ENCODE measurements at regions not wholly inside any gene's neighbourhood (a gene's known extent, or its start where the extent isn't known, plus 50 kb on each side); places are given as distances from the start of the nearest gene placed in this dataset.

DNA sequence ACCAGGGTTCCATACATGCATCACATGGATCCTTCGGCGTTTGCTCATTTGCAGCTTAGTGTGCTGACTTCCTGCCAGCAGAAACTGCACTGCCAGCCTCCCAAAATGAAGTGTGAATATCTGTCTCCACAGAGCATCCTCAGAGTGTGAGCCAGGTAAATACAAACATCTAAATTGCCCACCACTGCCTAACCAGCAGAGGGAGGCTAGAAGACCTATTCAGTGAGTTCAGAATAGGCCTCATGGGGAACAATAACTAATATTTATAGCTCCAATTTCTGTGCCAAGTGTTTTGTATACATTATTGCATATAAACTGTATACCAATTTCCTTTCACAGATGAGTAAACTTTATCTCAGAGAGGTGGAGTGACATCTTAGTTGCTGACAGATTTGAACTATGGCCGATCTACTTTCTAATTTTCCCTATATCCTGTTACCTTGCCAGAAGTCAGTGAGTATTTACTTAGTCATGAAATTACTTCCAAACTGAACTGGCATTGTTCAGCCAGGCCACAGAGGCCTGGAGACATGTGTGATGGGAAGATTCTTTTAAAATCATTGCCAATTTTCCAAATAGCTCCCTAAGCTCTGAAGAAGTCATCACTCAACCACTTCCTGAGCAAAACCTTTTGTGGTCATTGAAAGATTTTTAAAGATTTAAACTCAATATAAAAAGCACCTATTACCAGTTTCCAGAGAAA lies 926.5 kb upstream of the GHITM start:
- no peak for FAIRE-seq
- TF ChIP-seq POLR2A (IDR thresholded peaks at IDR 0.05; ENCODE audit: low read depth, low read length), result no peak
- no peak for TF ChIP-seq POLR2AphosphoS5 (IDR thresholded peaks at IDR 0.05; ENCODE audit: low read depth, low read length)
- no peak for TF ChIP-seq TAF1 (IDR thresholded peaks at IDR 0.05; ENCODE audit: borderline replicate concordance, low read depth, low read length)
- no peak for DNase-seq (ENCODE audit: insufficient read length)

DNA sequence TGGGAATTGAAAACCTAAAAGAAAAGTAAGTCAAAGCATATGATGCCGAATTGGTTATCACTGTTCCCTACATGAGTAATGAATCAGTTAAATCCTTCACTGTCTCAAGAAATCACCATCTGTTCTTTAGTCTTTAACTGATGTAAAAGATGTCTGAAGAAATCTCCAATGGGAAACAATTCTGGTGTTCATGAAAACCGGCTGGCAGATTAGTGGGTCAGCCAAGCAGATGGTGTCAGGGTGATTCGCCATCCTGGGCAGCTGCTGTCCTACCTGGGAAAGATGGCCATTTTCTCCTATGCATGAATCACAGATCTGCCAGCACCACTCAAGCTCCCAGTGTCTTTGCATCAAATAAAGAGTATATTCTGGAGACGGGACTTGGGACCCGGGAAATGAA lies 925.2 kb upstream of the GHITM start:
- no peak for FAIRE-seq
- no peak for DNase-seq (ENCODE audit: insufficient read length)
- TF ChIP-seq POLR2A (IDR thresholded peaks at IDR 0.05; ENCODE audit: low read depth, low read length) (no peak), POLR2AphosphoS5 (IDR thresholded peaks at IDR 0.05; ENCODE audit: low read depth, low read length) (no peak), TAF1 (IDR thresholded peaks at IDR 0.05; ENCODE audit: borderline replicate concordance, low read depth, low read length) (no peak)

DNA sequence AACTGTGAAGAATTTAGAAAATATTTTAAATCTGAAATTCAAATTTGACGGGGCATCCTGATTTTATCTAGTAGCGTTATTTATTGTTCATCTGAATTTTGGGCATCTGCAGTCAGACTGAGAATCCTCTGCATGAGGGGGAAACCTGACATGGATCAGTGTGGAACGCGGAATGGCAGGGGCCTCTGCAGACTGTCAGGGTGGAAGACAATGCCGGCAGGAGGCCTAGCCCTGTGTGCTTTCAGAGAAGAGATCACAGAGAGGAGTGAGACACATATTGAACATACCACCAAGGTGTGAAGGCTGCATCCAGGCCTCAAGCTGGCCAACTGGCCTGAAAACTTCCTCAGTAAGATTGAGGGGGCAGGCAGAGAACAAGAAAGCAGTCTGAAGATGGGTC lies 921.1 kb upstream of the GHITM start:
- DNase-seq (ENCODE audit: insufficient read length) (no peak), FAIRE-seq (no peak)
- TF ChIP-seq TAF1 (IDR thresholded peaks at IDR 0.05; ENCODE audit: borderline replicate concordance, low read depth, low read length) (no peak), POLR2A (IDR thresholded peaks at IDR 0.05; ENCODE audit: low read depth, low read length) (no peak), POLR2AphosphoS5 (IDR thresholded peaks at IDR 0.05; ENCODE audit: low read depth, low read length) (no peak)

DNA sequence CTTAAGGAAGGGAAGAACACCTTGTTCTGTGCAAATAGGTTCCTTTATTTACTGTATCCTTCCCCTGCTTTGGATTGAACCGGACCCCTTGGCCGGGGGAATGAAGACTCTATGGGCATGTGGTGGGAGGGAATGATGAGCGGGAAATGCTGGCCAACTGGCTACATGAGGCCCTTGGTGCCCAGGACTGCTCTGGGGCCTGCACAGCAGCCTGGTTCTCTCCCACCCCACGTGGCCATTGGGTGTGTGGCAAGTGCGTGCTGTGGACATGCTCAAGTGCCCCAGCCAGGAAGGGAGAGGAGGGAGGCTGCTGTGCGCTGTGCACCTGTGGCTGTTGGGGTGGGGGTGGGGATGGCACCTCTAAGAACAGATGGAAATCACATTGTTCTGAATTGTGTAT lies 917.0 kb upstream of the GHITM start:
- DNase-seq (ENCODE audit: insufficient read length), result no peak
- no peak for TF ChIP-seq POLR2A (IDR thresholded peaks at IDR 0.05; ENCODE audit: low read depth, low read length)
- no peak for TF ChIP-seq TAF1 (IDR thresholded peaks at IDR 0.05; ENCODE audit: borderline replicate concordance, low read depth, low read length)
- TF ChIP-seq POLR2AphosphoS5 (IDR thresholded peaks at IDR 0.05; ENCODE audit: low read depth, low read length), result no peak
- no peak for FAIRE-seq

DNA sequence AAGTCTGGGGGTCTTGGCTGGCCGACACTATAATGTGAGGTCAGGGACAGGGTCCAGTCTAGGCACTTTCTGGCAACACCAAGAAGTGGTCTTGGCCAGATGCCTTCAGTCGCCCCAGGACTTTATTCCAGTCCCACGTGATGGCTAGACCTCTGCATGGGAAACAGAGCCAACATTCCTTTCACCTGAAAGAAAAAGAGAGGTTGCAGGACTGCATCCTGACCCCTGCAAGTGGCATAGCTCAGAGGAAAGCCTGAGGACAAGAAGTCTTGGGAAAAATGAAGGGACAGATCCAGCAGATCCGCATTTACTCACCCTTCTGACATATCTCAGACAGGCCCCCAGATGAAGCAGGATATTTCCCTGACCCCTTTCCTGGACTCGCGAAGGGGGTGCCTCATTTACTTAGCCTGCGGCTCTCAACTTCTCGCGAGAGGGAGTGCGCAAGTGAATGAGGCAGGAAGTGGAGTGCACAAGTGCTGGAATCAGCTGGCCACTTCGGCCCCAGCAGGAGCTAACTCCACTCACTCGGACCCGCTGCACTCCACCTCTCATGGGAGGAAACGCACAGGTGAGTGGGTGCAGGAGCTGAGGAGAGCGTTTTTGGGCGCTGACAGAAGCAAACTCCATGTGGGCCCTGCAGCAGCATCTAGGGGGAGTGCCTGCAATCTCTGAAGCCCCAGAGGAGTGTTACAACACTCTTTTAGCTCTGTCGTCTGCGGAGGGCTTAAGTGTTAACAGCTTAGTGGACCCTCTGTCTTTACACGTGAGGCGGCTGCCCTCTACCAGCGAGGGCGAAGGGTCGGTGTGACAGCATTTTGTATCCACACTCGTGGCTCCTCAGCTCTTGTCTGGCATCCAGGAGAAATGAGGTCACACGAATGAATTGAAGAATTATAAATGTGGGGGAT lies 916.2 kb upstream of the GHITM start:
- FAIRE-seq, result no peak
- no peak for TF ChIP-seq TAF1 (IDR thresholded peaks at IDR 0.05; ENCODE audit: borderline replicate concordance, low read depth, low read length)
- TF ChIP-seq POLR2A (IDR thresholded peaks at IDR 0.05; ENCODE audit: low read depth, low read length), result no peak
- TF ChIP-seq POLR2AphosphoS5 (IDR thresholded peaks at IDR 0.05; ENCODE audit: low read depth, low read length), result no peak
- DNase-seq (ENCODE audit: insufficient read length), result no peak

DNA sequence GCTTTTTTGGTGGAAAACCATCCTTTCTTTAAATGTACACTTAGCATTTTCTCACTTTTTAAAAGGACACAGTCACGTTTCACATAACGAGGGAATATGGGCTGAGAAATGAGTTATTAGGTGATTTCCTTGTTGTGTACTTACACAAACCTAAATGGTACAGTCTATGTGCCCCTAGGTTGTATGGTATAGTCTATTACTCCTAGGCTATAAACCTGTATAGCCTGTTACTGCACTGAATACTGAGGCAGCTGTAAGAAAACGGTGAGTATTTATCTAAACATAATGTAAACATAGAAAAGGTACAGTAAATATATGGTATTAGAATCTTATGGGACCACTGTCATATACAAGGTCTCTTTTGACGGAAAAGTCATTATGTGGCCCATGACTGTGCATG lies 913.5 kb upstream of the GHITM start:
- no peak for FAIRE-seq
- no peak for DNase-seq (ENCODE audit: insufficient read length)
- TF ChIP-seq TAF1 (IDR thresholded peaks at IDR 0.05; ENCODE audit: borderline replicate concordance, low read depth, low read length), result no peak
- TF ChIP-seq POLR2AphosphoS5 (IDR thresholded peaks at IDR 0.05; ENCODE audit: low read depth, low read length), result no peak
- TF ChIP-seq POLR2A (IDR thresholded peaks at IDR 0.05; ENCODE audit: low read depth, low read length), result no peak

DNA sequence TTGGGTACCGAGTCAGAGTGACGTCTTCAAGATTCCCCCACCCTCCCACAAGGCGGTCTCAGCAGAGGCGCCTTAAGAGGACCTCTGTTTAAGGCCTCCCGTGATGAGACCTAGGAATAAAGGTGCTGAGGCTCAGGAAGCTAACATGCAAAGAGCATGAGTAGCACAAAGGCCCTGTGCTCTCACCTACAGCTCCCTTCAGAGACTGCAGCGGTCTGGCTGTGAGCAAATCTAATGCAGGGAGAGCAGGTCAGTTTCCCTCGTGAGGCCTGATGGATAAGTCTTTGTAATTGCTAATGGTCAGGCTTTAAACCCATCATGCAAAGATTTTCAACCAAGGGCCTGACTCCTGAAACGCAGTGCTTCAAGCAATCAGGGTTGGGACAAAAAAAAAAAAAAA lies 909.3 kb upstream of the GHITM start:
- FAIRE-seq (no peak), DNase-seq (ENCODE audit: insufficient read length) (no peak)
- TF ChIP-seq POLR2A (IDR thresholded peaks at IDR 0.05; ENCODE audit: low read depth, low read length), result no peak

DNA sequence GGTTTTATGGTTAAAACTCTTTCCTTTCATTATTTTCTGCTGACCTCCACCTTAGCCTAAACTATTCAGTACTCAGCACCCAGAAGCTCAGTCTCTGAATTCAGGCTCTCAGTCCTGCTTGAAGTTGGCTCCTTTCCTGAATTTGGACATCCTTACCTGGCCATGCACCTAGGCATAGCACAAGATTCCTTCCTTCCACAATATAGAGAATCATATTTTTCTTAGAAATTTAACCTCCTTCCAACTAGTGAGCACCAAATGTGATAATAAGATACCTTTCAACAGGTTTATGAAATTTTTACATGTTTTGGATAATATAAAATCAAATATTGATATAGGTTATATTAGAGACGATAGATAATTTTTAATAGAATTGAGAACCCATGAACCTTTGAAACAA lies 905.6 kb upstream of the GHITM start:
- no peak for DNase-seq (ENCODE audit: insufficient read length)
- no peak for FAIRE-seq
- TF ChIP-seq TAF1 (IDR thresholded peaks at IDR 0.05; ENCODE audit: borderline replicate concordance, low read depth, low read length) (no peak), POLR2A (IDR thresholded peaks at IDR 0.05; ENCODE audit: low read depth, low read length) (no peak), POLR2AphosphoS5 (IDR thresholded peaks at IDR 0.05; ENCODE audit: low read depth, low read length) (no peak)

DNA sequence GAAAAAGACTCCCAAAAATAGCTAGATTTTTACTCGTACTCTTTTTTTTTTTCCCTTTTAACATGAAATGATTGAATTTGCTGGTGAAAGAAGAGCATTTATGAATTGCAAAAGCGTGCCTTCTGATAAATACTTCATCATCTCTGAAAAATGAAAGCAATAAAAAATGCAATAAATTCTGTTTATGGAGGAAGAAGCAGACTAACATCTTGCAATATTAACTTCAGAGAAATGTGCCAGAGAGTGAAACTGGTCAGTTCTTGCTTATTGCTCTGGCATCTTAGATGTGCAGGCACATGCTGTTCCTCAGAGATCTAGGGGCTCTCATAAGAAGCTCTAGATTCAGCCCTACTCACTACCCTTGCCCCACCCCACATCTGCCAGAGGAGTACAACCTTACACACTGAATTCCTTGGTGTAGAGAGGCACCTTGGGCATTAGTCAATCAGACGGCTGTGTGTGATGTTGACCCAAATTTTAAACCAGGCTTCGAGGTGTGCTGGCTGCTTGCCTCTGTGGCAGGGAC lies 891.1 kb upstream of the GHITM start:
- no peak for DNase-seq (ENCODE audit: insufficient read length)
- TF ChIP-seq POLR2A (IDR thresholded peaks at IDR 0.05; ENCODE audit: low read depth, low read length) (no peak), POLR2AphosphoS5 (IDR thresholded peaks at IDR 0.05; ENCODE audit: low read depth, low read length) (no peak), TAF1 (IDR thresholded peaks at IDR 0.05; ENCODE audit: borderline replicate concordance, low read depth, low read length) (no peak)
- FAIRE-seq, result no peak

DNA sequence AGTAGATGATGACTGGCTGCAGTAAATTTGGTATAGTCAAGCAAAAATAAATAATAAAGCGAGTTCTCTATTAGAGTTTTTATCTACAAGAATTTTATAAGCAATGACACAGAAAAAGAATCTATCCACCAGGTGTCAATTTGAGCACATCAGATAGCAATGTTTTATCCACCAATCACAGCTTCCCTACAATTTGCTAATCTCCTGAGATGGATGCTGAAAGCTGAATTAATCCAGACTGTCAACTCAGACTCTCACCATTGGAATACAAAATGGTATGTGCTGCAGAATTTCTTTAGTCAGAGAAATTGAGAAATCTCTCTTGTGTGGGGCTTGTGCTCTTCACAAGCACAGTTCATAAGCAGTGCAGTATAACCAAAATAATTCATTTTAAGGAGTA lies 888.9 kb upstream of the GHITM start:
- FAIRE-seq (no peak), DNase-seq (ENCODE audit: insufficient read length) (no peak)
- TF ChIP-seq POLR2AphosphoS5 (IDR thresholded peaks at IDR 0.05; ENCODE audit: low read depth, low read length) (no peak), TAF1 (IDR thresholded peaks at IDR 0.05; ENCODE audit: borderline replicate concordance, low read depth, low read length) (no peak), POLR2A (IDR thresholded peaks at IDR 0.05; ENCODE audit: low read depth, low read length) (no peak)

DNA sequence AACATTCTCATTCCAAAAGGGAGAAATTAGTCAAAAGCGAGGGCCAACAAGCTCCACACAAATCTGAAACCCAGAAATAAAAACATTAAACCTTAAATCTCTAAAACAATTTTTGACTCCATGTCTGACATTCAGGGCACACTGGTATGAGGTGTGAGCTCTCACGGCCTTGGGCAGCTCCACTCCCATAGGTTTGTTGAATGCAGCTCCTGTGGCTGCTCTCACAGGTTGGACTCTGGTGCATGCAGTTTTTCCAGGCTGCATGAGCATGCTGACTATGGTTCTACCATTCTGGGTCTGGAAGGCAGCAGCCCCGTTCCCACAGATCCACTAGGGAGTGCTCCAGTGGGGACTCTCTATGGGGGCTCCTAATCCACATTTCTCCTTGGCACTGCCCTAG lies 887.1 kb upstream of the GHITM start:
- DNase-seq (ENCODE audit: insufficient read length), result no peak
- TF ChIP-seq POLR2AphosphoS5 (IDR thresholded peaks at IDR 0.05; ENCODE audit: low read depth, low read length) (no peak), POLR2A (IDR thresholded peaks at IDR 0.05; ENCODE audit: low read depth, low read length) (no peak), TAF1 (IDR thresholded peaks at IDR 0.05; ENCODE audit: borderline replicate concordance, low read depth, low read length) (no peak)
- FAIRE-seq, result no peak

DNA sequence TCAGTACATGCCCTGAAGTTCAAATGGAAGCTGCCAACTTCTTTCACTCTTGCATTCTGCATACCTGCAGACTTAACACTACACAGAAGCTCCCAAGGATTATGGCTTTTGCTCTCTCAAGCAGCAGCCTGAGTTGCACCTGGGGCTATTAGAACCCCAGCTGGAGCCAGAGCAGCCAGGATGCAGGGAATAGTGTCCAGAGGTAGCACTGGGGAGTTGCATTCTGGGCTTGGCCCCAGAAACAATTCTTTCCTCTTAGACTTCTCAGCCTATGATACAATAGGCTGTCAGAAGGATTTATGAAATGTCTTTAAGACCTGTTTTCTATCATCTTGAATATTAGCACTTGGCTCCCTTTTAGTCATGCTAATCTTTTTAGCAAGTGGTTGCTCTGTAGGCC lies 886.7 kb upstream of the GHITM start:
- no peak for TF ChIP-seq POLR2AphosphoS5 (IDR thresholded peaks at IDR 0.05; ENCODE audit: low read depth, low read length)
- no peak for TF ChIP-seq TAF1 (IDR thresholded peaks at IDR 0.05; ENCODE audit: borderline replicate concordance, low read depth, low read length)
- no peak for TF ChIP-seq POLR2A (IDR thresholded peaks at IDR 0.05; ENCODE audit: low read depth, low read length)
- DNase-seq (ENCODE audit: insufficient read length), result no peak

More for the DNA sequence above, 886.7 kb upstream of the GHITM start:
- no peak for FAIRE-seq
